HL-60 (cell line): ENCODE measurements at regions not wholly inside any gene's neighbourhood (a gene's known extent, or its start where the extent isn't known, plus 50 kb on each side); places are given as distances from the start of the nearest gene placed in this dataset.

ENCODE experiments used
- DNase-seq, 2 experiments: peaks; one replicate each; pipeline ENCODE4 v3.0.0-alpha.2; 2010 to 2020; ENCODE audit warnings: low read depth in 1 of 2, low spot score in 1 of 2
- H3K27ac ChIP-seq: fragments of 250-450 bp; sonication (Bioruptor Pico); replicated peaks from 2 replicates; pipeline ENCODE4 v1.5.1; 2020; ENCODE audit warnings: mild to moderate bottlenecking, moderate library complexity
- H3K27me3 ChIP-seq: fragments of 250-450 bp; sonication (Bioruptor Pico); 2 replicates; pipeline ENCODE4 v1.5.1; 2021; ENCODE audit warnings: mild to moderate bottlenecking, moderate library complexity; ENCODE audit not compliant: insufficient read depth, poor library complexity, severe bottlenecking
- H3K4me3 ChIP-seq: replicated peaks from 2 replicates; pipeline ENCODE4 v1.5.1; 2011; ENCODE audit warnings: mild to moderate bottlenecking, control low read depth, low read length; ENCODE audit not compliant: insufficient read depth
- CTCF ChIP-seq: IDR thresholded peaks from one replicate; pipeline ENCODE4 v1.5.1; 2011; ENCODE audit warnings: low read length, control low read depth, inconsistent platforms; ENCODE audit not compliant: insufficient read depth
- GABPA ChIP-seq: IDR thresholded peaks from 2 replicates; pipeline ENCODE4 v1.6.1; 2012; ENCODE audit warnings: low read depth
- POLR2AphosphoS5 ChIP-seq: IDR thresholded peaks from 2 replicates; pipeline ENCODE4 v1.6.1; 2012; ENCODE audit warnings: low read depth
- REST ChIP-seq: IDR thresholded peaks from 2 replicates; pipeline ENCODE4 v1.6.1; 2012; ENCODE audit warnings: low read depth; ENCODE audit not compliant: insufficient replicate concordance
- SPI1 ChIP-seq: IDR thresholded peaks from 2 replicates; pipeline ENCODE4 v1.6.1; 2012; ENCODE audit warnings: low read depth, mild to moderate bottlenecking, borderline replicate concordance

GRCh38 chr18:39935598-39935997, 2019.4 kb upstream of the PIK3C3 start:
- Histone ChIP-seq H3K4me3 (no peak overlapping the region), H3K27me3 (no peaks in the 10 kb centered on the region), H3K27ac (no peak overlapping the region)
- TF ChIP-seq REST: no peak
- no peak for TF ChIP-seq POLR2AphosphoS5
- TF ChIP-seq CTCF: no peak
- no peak for TF ChIP-seq SPI1
- no peak for TF ChIP-seq GABPA
- DNase-seq: no peak

- Histone ChIP-seq H3K27me3 (no peaks in the 10 kb centered on the region), H3K27ac (no peak overlapping the region), H3K4me3 (no peak overlapping the region)
- no peak for TF ChIP-seq GABPA
- TF ChIP-seq POLR2AphosphoS5: no peak
- TF ChIP-seq REST: no peak
- no peak for TF ChIP-seq CTCF
- no peak for DNase-seq
These were observed 2036.2 kb upstream of the PIK3C3 start for GRCh38 chr18:39918847-39919246.

- no peak for DNase-seq
- no peak overlapping the region for H3K4me3 ChIP-seq
- no peaks in the 10 kb centered on the region for H3K27me3 ChIP-seq
- TF ChIP-seq SPI1 (no peak), GABPA (no peak), REST (no peak), CTCF (no peak), POLR2AphosphoS5 (no peak)
- no peak overlapping the region for H3K27ac ChIP-seq
These were observed 2041.2 kb upstream of the PIK3C3 start for GRCh38 chr18:39913672-39914366.
